OCI-LY7 (cell line): ENCODE measurements at regions not wholly inside any gene's neighbourhood (a gene's known extent, or its start where the extent isn't known, plus 50 kb on each side); places are given as distances from the start of the nearest gene placed in this dataset.
"Not testable (repeated sequence)": the region's sequence is repeated elsewhere in the genome, so short reads cannot be mapped to it uniquely, and the experiment has no call there.

Source experiments
- BruUV-seq: library from RNA; stranded (reverse); fragments of 400-500 nt; replicated peaks from 2 replicates; lab custom pipeline; 2021; lab: Mats Ljungman, UMichigan
- CTCF ChIA-PET: fragments of 300-600 bp; sonication (Branson Sonifier 250); formaldehyde crosslinking; loops from one replicate; lab custom pipeline; 2022; ENCODE audit warnings: antibody characterized with exemption; ENCODE audit not compliant: unreplicated experiment; lab: Charles Lee
- POLR2A ChIA-PET: fragments of 300-600 bp; sonication (Branson Sonifier 250); formaldehyde crosslinking; loops from one replicate; lab custom pipeline; 2022; ENCODE audit warnings: antibody characterized with exemption; lab: Charles Lee
- DNase-seq: peaks from one replicate; pipeline ENCODE4 v3.0.0-alpha.2; 2015; ENCODE audit warnings: low spot score
- H2AFZ ChIP-seq: fragments of 200-600 bp; sonication (generic), shearing (Covaris generic); 2 replicates; pipeline ENCODE4 v1.6.1; 2014; ENCODE audit warnings: mild to moderate bottlenecking, antibody characterized with exemption, low read length, moderate library complexity
- H3K27ac ChIP-seq: fragments of 200-600 bp; sonication (generic); 2 replicates; pipeline ENCODE4 v1.5.1; 2014; ENCODE audit warnings: mixed run types, low read depth, mild to moderate bottlenecking, moderate library complexity, low read length, inconsistent platforms; ENCODE audit not compliant: poor library complexity, severe bottlenecking
- H3K36me3 ChIP-seq: fragments of 200-600 bp; sonication (generic); 2 replicates; pipeline ENCODE4 v1.6.1; 2014; ENCODE audit warnings: mild to moderate bottlenecking, antibody characterized with exemption, low read length, moderate library complexity, mixed read lengths; ENCODE audit not compliant: insufficient read depth
- H3K4me1 ChIP-seq: fragments of 200-600 bp; sonication (generic); 2 replicates; pipeline ENCODE4 v1.5.1; 2014; ENCODE audit warnings: mild to moderate bottlenecking, low read length; ENCODE audit not compliant: insufficient read depth, poor library complexity, severe bottlenecking
- H3K4me2 ChIP-seq: fragments of 200-600 bp; sonication (generic); 2 replicates; pipeline ENCODE4 v1.6.1; 2014; ENCODE audit warnings: mild to moderate bottlenecking, low read length
- H3K4me3 ChIP-seq: fragments of 200-600 bp; sonication (generic); 2 replicates; pipeline ENCODE4 v1.5.1; 2014; ENCODE audit warnings: mild to moderate bottlenecking, low read depth, low read length; ENCODE audit not compliant: poor library complexity, severe bottlenecking
- H3K79me2 ChIP-seq: fragments of 200-600 bp; sonication (generic); 2 replicates; pipeline ENCODE4 v1.6.1; 2016; ENCODE audit warnings: low read depth, mild to moderate bottlenecking, low read length, moderate library complexity, mixed read lengths; ENCODE audit not compliant: insufficient read depth
- H3K9me2 ChIP-seq: fragments of 200-600 bp; sonication (generic); 2 replicates; pipeline ENCODE4 v1.6.1; 2016; ENCODE audit warnings: mild to moderate bottlenecking, low read length, mixed read lengths; ENCODE audit not compliant: insufficient read depth
- H3K9me3 ChIP-seq: fragments of 200-600 bp; sonication (generic); 2 replicates; pipeline ENCODE4 v1.6.1; 2014; ENCODE audit warnings: mild to moderate bottlenecking, mixed run types, low read length, mixed read lengths
- H4K20me1 ChIP-seq: fragments of 200-600 bp; sonication (generic); 2 replicates; pipeline ENCODE4 v1.6.1; 2014; ENCODE audit warnings: mild to moderate bottlenecking, antibody characterized with exemption, low read length, moderate library complexity, mixed read lengths; ENCODE audit not compliant: insufficient read depth
- intact Hi-C: fragments of 100-400 bp; cut with micrococcal nuclease; formaldehyde crosslinking; loops from one replicate; pipeline ENCODE4 v1.10.0; 2022; ENCODE audit not compliant: unreplicated experiment

DNA sequence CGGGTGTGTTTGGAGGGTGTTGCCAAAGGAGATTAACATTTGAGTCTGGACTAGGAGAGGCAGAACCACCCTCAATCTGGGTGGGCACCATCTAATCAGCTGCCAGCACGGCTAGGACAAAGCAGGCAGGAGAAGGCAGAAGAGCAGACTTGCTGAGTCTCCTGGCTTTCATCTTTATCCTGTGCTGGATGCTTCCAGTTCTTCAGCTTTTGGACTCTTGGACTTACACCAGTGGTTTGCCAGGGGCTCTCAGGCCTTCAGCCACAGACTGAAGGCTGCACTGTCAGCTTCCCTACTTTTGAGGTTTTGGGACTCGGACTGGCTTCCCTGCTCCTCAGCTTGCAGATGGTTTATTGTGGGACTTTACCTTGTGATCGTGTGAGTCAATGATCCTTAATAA, 70.4 kb upstream of the AGAP9 start:
- H4K20me1 ChIP-seq, intact Hi-C loops, H3K4me3 ChIP-seq, H3K9me2 ChIP-seq, H3K27ac ChIP-seq, DNase-seq, H3K4me1 ChIP-seq, BruUV-seq, CTCF ChIA-PET, H3K79me2 ChIP-seq, H3K36me3 ChIP-seq, H3K9me3 ChIP-seq, H3K4me2 ChIP-seq, POLR2A ChIA-PET, H2AFZ ChIP-seq: not testable (repeated sequence)

DNA sequence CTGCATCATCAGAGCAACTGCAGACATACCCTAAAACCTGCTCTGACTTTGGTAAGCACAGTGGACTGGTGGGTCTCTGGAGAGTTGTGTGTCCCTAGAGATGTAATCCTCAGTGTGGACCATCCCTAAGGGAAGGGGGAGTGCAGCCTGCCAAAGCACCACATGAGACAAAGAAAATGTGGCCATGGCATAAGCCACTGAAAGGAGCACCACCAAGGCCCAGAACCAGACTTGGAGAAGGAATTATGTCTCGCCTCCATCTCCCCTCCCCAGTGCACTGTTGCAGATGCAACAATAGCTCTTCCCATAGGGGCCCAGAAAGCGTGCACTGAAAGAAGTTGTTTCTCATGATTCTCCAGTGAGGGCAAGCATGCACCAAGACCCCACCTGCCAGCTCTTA, 69.7 kb upstream of the AGAP9 start:
- H3K79me2 ChIP-seq, H3K9me2 ChIP-seq, H3K4me2 ChIP-seq, H2AFZ ChIP-seq, BruUV-seq, H3K27ac ChIP-seq, intact Hi-C loops, DNase-seq, H3K4me1 ChIP-seq, CTCF ChIA-PET, H3K4me3 ChIP-seq, H3K36me3 ChIP-seq, H3K9me3 ChIP-seq, H4K20me1 ChIP-seq, POLR2A ChIA-PET: not testable (repeated sequence)

DNA sequence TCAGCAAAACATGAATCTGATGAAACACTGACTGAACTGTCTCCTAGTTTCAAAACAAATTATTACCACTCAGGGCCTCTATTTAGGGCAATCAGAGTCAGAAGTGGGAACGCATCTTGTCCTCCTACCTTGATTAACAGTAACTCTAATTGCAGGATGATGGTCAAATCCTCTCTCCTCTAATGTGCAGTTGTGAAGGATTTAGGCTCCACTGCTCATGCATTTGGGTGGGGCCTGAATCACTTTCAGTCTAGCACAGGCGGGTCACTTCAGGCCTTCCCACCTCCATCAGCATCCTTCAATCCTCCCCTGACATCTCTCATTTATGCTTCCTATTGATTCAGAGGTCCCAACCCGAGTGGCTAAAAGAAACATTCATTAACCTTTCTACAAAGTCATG, 67.5 kb upstream of the AGAP9 start:
- BruUV-seq, H3K9me3 ChIP-seq, H3K4me3 ChIP-seq, H4K20me1 ChIP-seq, intact Hi-C loops, H3K27ac ChIP-seq, DNase-seq, H3K79me2 ChIP-seq, CTCF ChIA-PET, H3K9me2 ChIP-seq, H3K4me2 ChIP-seq, H2AFZ ChIP-seq, H3K4me1 ChIP-seq, POLR2A ChIA-PET, H3K36me3 ChIP-seq: not testable (repeated sequence)

DNA sequence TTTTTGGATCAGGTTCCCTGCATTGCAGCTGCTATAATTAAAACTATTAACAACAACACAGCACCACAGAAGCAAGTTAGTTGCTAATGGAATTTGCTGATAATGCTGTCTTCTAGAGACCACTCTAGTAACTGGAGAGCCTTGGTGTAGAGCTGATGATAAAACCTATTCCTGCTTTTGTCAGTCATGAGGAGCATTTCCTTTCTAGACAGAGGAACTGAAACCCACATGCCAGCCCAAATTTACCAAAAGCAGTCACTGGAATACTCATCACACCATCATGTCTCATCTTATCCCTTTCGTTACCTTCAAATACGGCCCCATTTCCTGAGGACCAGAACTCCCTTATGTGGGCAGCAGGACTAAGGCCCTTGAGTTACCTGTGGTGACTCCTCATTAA, 67.1 kb upstream of the AGAP9 start:
- CTCF ChIA-PET, result not testable (repeated sequence)

DNA sequence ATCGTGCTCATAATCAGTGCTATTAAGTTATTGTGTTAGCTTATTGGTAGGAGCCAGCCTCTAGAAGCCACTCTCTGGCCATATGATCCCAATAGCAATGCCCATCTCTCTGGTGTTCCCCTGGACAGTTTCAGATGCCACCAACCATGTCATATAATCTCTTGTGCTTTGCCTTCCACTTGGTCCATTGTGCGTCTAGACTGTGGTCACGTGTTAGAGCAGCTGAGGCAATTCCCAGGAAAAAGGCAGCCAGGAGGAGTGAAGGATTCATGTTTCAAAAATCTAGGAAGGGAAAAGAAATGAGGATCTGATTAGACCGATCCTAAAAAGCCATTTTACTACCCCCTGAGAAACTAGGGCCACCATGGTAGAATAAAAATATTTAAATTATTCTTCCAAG, 58.6 kb upstream of the AGAP9 start:
- H3K4me2 ChIP-seq, POLR2A ChIA-PET, intact Hi-C loops, H3K36me3 ChIP-seq, H3K79me2 ChIP-seq, H4K20me1 ChIP-seq, CTCF ChIA-PET, H3K4me3 ChIP-seq, H3K4me1 ChIP-seq, H3K9me2 ChIP-seq, H3K9me3 ChIP-seq, BruUV-seq, H3K27ac ChIP-seq, H2AFZ ChIP-seq, DNase-seq: not testable (repeated sequence)

More for the DNA sequence above, 67.1 kb upstream of the AGAP9 start:
- H3K9me3 ChIP-seq, POLR2A ChIA-PET, intact Hi-C loops, H3K4me3 ChIP-seq, H3K9me2 ChIP-seq, H3K36me3 ChIP-seq, H3K4me1 ChIP-seq, H4K20me1 ChIP-seq, H3K27ac ChIP-seq, BruUV-seq, H2AFZ ChIP-seq, H3K79me2 ChIP-seq: not testable (repeated sequence)
- H3K4me2 ChIP-seq, result peak overlapping the region; percentile 39
- DNase-seq, result peak; percentile 8

DNA sequence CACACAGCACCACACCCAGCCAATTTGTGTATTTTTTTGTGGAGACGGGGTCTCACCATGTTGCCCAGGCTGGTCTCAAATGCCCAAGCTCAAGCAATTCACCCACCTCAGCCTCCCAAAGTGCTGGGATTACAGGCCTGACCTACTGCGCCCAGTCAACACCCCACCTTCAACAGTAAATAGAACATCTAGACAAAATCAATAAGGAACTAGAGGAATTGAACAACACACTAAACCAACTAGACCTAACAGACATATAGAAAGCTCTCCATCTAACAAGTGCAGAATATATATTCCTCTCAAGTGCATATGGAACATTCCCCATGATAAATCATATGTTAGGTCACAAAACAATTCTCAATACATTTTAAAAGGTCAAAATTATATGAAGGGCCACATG, 56.6 kb upstream of the AGAP9 start:
- H4K20me1 ChIP-seq, BruUV-seq, H2AFZ ChIP-seq, DNase-seq, H3K4me1 ChIP-seq, H3K27ac ChIP-seq, H3K36me3 ChIP-seq, intact Hi-C loops, POLR2A ChIA-PET, H3K4me3 ChIP-seq, H3K9me2 ChIP-seq, H3K9me3 ChIP-seq, H3K4me2 ChIP-seq, CTCF ChIA-PET, H3K79me2 ChIP-seq: not testable (repeated sequence)

DNA sequence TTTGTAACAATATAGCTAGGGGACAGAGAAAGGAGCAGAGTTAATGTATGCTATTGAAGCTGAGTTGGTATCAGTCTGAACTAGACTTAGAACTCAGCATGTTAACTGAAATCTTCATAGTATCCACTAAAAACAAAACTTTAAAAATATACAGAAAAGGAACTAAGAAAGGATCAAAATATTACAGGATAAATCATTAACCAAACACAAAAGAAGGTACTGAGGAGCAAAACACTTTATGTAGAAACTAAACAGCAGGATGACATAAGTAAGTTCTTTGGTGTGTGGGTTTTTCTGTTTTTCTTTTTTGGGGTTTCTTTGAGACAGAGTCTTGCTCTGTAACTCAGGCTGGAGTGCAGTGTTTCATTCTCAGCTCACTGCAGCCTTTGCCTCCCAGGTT, 55.1 kb upstream of the AGAP9 start:
- POLR2A ChIA-PET, H3K27ac ChIP-seq, H3K79me2 ChIP-seq, H3K4me2 ChIP-seq, BruUV-seq, H3K9me3 ChIP-seq, H4K20me1 ChIP-seq, H3K4me1 ChIP-seq, intact Hi-C loops, H3K4me3 ChIP-seq, CTCF ChIA-PET, H3K9me2 ChIP-seq, DNase-seq, H3K36me3 ChIP-seq, H2AFZ ChIP-seq: not testable (repeated sequence)
